Head of caudate nucleus (tissue), 42 donors: ENCODE measurements at regions not wholly inside any gene's neighbourhood (a gene's known extent, or its start where the extent isn't known, plus 50 kb on each side); places are given as distances from the start of the nearest gene placed in this dataset.
"Not testable (repeated sequence)": the region's sequence is repeated elsewhere in the genome, so short reads cannot be mapped to it uniquely, and the experiment has no call there.

ENCODE experiments used
- DNase-seq, 42 donors: peaks; one replicate each; pipeline versions ENCODE4 v3.0.0 to v3.0.0-alpha.2; 2020 to 2021; ENCODE audit warnings: mixed read lengths in 7 of 42
- intact Hi-C: fragments of 100-400 bp; cut with DNase I; formaldehyde crosslinking; loops from one replicate; pipeline ENCODE4 v1.15.0; 2022

DNA sequence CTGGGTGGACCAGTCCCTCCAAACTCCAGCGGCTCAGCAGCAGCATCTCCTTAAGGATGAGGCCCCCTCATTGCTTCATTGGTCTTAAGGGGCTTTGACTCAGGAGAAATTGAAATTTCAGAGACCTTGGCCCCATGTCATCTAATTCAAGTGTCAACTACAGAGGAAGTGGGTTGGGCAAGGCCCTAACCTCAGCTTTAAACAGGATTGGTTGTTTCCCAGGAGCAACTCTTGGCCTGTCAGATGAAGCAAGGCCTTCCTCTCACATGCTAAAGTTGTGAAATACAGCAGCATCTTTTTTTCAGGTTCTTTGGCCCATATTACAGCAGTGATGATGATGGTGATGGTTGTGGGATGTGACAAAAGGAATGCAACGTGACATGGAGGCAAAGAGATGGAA, 348.3 kb downstream of the ICE1 start:
- DNase-seq = no peak
- intact Hi-C loops = no loop called here

DNA sequence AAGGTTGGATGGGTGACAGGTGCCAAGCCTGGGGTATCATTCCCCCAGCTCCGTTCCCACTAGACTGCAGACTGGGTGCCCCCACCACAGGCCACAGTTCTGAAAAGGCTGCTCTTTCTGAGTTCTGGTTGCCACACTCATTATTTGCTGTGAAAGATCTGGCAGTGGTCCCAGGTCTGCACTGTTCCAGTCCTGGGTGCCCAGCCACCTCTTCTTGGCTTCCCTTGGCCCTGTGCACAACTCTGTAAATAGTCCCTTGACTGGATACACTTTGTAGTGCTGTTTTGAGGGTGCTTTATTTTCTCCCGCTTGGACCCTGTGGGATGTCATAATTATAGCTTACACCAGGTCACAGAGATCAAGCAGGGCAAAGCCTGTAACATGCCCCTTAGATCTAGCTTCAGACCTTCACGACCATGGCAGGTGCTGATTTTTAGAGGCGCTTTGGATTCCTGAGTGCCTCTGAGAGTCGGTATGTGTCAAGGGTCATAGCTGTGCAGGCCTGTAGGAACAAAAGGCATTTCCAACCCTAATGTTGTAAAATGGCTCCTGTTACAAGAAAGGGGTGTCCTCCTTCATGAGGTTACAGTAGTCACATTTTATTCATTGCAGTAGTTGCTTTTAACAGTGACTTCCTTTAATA, 344.9 kb downstream of the ICE1 start:
- intact Hi-C loops = no loop called here
- DNase-seq = peak in 23 of 42 donors; percentile 4 to 46 (median 23)

DNA sequence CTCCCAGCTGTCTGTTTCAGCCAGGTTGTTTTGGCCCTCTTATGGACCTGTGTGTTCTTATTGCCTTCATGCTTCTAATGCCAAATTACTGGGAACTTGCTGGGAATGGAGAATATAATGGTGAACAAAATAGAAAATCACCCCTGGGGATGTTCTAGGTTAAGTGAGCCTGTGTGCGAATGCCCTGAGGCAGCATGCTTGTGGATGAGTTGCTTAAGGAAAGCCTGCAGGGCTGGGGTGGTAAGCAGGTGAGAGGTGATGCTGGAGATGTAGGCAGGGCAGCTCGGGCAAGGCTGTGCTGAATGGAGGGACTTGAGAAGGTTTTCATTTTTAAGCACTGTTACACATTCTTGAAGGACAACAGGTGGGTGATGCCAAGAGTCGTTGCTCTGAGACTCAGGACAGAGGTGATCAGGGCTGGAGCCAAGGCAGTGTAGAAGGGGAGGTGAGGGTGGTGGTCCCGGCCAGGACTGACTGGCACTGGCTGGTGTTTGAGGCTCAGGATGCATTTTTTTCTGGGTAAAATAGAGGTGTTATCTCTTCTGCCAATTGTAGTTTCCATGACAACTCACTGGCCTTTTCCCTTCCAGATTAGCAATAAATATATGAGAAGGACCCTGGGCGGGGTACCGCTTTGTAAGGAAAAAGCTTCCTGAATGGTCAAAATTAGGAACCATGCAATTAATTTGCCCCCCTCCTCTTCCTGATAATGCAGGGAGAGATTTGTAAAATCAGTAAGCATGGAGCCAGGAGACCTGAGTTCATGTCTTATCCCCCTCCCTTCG, 342.8 kb downstream of the ICE1 start:
- DNase-seq = no peak
- intact Hi-C loops = no loop called here

DNA sequence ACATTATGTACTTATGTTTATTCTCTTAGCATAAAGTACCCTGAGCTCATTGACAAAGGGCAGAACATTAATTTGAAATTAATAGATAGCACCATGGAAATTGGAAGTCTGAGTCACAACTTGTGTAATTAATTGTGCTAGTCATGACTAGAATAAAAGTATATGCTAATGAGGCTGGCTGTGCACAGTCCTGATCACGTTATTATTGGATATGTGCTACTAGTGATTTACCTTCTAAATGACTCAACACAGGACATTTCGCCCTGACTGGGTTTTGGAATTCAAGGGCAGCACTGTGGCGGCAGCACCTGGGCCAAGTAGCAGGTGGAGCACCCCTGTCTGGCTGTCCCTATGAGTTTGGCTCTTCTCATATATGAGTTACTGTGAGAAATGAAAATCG, 341.8 kb downstream of the ICE1 start:
- intact Hi-C loops = no loop called here
- DNase-seq = no peak

DNA sequence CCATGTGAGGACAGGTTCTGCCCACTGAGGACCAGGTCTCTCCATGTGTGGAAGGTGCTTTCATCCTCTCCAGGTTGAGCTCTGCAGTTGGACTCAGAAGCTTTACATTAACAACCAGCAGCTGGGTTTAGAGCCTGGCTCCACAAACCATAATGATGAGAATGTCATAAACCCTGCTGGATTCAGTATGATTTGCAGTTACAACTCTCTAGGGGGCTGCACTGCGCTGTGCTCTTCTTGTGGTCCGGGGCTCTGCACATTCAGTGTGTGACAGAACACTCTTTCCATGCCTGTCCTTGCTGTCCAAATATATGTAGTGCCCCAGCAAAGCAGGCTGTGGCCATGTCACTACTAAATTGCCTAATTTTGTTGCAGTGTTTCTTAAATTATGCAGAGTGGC, 334.3 kb downstream of the ICE1 start:
- DNase-seq = no peak
- intact Hi-C loops = no loop called here

GRCh38 chr5:5755888-5756287, 333.4 kb downstream of the ICE1 start:
- intact Hi-C loops = no loop called here
- DNase-seq = no peak

GRCh38 chr5:5752844-5753243, 330.4 kb downstream of the ICE1 start:
- intact Hi-C loops = no loop called here
- no peak for DNase-seq

GRCh38 chr5:5751987-5752386, 329.5 kb downstream of the ICE1 start:
- intact Hi-C loops = no loop called here
- DNase-seq = no peak

GRCh38 chr5:5751498-5751897, 329.0 kb downstream of the ICE1 start:
- DNase-seq = no peak
- intact Hi-C loops = no loop called here

GRCh38 chr5:5741418-5741817, 318.9 kb downstream of the ICE1 start:
- intact Hi-C loops = no loop called here
- DNase-seq = no peak

GRCh38 chr5:5739490-5739945, 317.0 kb downstream of the ICE1 start:
- no peak for DNase-seq
- intact Hi-C loops = no loop called here

DNA sequence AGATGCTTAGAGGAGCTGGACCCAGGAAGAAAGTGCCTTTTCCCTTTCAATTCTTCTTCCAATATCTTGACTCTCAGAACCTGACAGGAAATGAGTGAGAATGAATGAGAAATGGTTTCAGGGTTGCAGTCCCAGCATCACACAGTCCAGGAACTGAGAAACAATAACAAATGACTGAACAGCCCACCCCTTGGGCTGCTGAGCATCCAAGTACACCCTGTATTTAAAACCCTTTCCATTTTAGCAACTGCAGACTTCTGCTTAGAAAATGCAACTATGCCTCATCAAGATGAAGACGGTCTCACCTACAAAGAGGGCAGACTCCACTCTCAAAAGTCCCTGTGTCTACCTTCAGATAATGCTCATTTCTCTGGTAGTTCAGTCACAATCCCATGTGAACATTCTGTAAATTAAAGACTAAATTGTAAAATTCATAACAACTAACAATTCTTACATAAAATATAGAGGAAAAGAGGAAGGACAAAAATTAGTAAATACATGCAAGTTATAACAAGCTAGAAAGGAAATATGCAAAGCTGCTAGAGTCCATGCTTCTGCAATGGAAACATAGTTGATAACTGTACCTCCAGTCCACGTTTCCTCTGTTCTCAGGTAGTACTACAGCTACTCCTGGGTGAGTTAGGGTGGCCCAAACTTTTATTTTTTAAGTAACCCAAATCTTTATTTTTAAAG, 316.5 kb downstream of the ICE1 start:
- no peak for DNase-seq
- intact Hi-C loops = no loop called here

- intact Hi-C loops = no loop called here
- no peak for DNase-seq
These were observed 313.5 kb downstream of the ICE1 start for GRCh38 chr5:5736007-5736406.

DNA sequence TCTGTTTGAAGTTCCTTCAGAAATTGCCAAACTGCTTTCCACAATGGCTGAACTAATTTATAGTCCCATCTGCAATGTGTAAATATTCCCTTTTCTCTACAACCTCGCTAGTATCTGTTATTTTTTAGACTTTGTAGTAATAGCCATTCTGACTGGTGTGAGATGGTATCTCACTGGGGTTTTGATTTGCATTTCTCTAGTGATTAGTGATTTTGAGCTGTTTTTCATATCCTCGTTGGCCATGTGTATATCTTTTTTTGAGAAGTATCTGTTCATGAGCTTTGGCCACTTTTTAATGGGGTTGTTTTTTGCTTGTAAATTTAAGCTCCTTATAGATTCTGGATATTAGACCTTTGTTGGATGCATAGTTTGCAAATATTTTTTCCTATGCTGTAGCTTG, 310.6 kb downstream of the ICE1 start:
- intact Hi-C loops, DNase-seq: not testable (repeated sequence)

DNA sequence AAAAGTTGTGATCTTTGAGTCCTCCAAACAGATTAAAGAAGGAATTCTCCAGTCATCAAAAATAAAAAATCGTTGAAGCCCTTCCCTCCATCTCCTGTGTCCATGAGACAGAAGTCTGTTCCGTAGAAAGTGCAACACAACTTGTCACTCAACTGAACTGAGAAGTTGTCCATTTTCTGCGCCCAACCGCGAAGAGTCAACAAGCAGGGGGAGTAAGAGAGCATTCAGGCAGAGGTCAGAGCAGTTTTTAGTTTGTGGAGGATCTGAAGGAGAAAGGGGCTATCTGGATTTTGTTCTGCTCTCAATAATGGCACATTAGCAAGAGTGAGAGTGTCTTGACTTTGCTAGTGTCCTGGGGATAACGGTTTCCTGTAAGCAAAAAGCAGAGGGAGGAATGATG, 303.9 kb downstream of the ICE1 start:
- intact Hi-C loops = no loop called here
- DNase-seq = no peak

GRCh38 chr5:5721881-5722280, 299.4 kb downstream of the ICE1 start:
- intact Hi-C loops = no loop called here
- DNase-seq = no peak

DNA sequence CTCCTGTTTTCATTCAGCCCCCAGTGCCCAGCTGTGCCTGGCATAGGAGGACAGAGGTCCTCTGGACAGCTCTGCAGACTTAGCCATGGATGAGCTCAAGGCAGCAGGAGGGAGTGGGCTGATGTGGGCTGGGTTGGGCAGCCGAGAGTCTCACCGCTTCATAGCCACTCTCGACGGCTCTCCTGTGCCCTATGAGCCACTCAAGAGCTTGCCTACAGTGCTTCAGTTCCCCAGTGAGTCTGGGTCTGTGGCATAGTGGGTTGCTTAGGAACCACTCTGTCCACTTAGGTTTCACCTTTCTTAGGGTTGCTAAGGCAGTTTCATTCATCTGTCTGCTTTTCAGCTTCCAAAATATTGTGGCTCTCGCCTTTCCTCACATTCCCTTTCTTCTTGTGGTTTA, 296.8 kb downstream of the ICE1 start:
- DNase-seq = no peak
- intact Hi-C loops = no loop called here

- DNase-seq = no peak
- intact Hi-C loops = no loop called here
These were observed 294.2 kb downstream of the ICE1 start for GRCh38 chr5:5716665-5717064.

DNA sequence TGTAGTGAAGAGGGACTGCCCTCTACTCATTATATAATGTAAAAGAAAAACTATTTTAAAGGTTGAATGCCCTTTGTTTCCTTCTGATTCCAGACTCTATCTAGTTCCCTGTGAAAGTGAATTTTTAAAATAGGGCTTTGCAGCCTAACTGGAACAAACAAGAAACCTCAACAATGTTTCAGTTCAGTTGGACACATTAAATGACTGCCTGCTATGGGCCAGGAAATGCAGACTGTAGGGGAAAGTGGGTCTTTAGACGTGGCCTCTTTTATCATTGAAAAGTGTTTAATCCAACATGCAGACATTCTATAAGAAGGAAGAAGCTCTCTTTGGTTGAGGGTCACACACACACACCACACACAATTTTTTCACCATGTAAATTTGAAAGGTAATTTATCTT, 289.1 kb downstream of the ICE1 start:
- intact Hi-C loops = no loop called here

DNA sequence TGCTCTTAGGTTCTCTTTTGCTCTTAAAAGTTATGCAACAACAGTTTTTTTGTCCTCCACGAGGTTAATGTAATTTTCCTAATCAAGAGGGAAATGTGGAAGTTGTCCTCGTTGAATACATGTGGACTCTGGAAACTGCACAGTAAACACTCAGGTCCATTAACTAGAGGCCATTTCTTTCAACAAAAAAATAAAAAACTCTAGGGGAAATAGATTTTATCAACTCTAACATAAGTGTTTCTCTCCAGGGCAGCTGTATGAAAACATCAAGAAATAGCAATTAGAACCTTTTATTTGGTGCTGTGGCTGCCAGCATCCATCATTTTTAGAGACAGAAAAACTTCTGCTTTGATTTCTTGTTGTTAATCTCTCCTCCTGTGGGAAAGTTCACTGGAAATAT, 288.6 kb downstream of the ICE1 start:
- DNase-seq = no peak
- intact Hi-C loops = no loop called here

More for the DNA sequence above, 289.1 kb downstream of the ICE1 start:
- DNase-seq = no peak
